ENCODE measurements at regions not wholly inside any gene's neighbourhood (a gene's known extent, or its start where the extent isn't known, plus 50 kb on each side); places are given as distances from the start of the nearest gene placed in this dataset.

GRCh38 chr11:109870297-109870696 lies 222.9 kb upstream of the ZC3H12C start:
- Histone ChIP-seq H2AFZ (ENCODE audit: low read depth, low read length) (no peak overlapping the region), H3K79me2 (ENCODE audit: insufficient read depth, low read length) (no peaks in the 10 kb centered on the region), H3K36me3 (ENCODE audit: insufficient read depth, low read length) (no peaks in the 10 kb centered on the region), H3K4me2 (ENCODE audit: low read length) (no peak overlapping the region), H3K27me3 (ENCODE audit: insufficient read depth, low read length) (no peaks in the 10 kb centered on the region), H3K9ac (ENCODE audit: low read length) (no peak overlapping the region), H4K20me1 (ENCODE audit: insufficient read depth, low read length) (no peaks in the 10 kb centered on the region), H3K4me3 (ENCODE audit: insufficient read depth, low read depth, low read length) (no peak overlapping the region), H3K9me3 (ENCODE audit: insufficient read depth, low read depth, low read length) (no peaks in the 10 kb centered on the region), H3K4me1 (ENCODE audit: insufficient read depth, low read length) (no peaks in the 10 kb centered on the region), H3K27ac (ENCODE audit: low read depth, low read length) (no peak overlapping the region)
- peaks cover under 1% of the 10 kb centered on the region for H3K4me1 Mint-ChIP-seq (ENCODE audit: low read depth, unreplicated experiment)
- H3K9me3 Mint-ChIP-seq (ENCODE audit: unreplicated experiment), result no peaks in the 10 kb centered on the region
- DNase-seq (ENCODE audit: low read depth) (no peak), FAIRE-seq (no peak)
- no peaks in the 10 kb centered on the region for H3K27me3 Mint-ChIP-seq (ENCODE audit: low read depth, unreplicated experiment)
- H3K36me3 Mint-ChIP-seq (ENCODE audit: low read depth, unreplicated experiment), result no peaks in the 10 kb centered on the region
- TF ChIP-seq CTCF (IDR thresholded peaks at IDR 0.05; ENCODE audit: insufficient read depth, low read depth, low read length), result no peak
- no peak for TF ChIP-seq EZH2 (IDR thresholded peaks at IDR 0.05; ENCODE audit: insufficient read depth, low read length)
- no peak overlapping the region for H3K4me3 Mint-ChIP-seq (ENCODE audit: unreplicated experiment)
- no peak overlapping the region for H3K27ac Mint-ChIP-seq (ENCODE audit: unreplicated experiment)

GRCh38 chr11:109877043-109877442 lies 216.1 kb upstream of the ZC3H12C start:
- Histone ChIP-seq H3K4me3 (ENCODE audit: insufficient read depth, low read depth, low read length) (no peak overlapping the region), H3K27ac (ENCODE audit: low read depth, low read length) (no peak overlapping the region), H3K36me3 (ENCODE audit: insufficient read depth, low read length) (no peaks in the 10 kb centered on the region), H4K20me1 (ENCODE audit: insufficient read depth, low read length) (no peaks in the 10 kb centered on the region), H3K9ac (ENCODE audit: low read length) (no peak overlapping the region), H3K9me3 (ENCODE audit: insufficient read depth, low read depth, low read length) (no peaks in the 10 kb centered on the region), H3K79me2 (ENCODE audit: insufficient read depth, low read length) (no peaks in the 10 kb centered on the region), H3K4me2 (ENCODE audit: low read length) (no peak overlapping the region), H3K27me3 (ENCODE audit: insufficient read depth, low read length) (no peaks in the 10 kb centered on the region), H3K4me1 (ENCODE audit: insufficient read depth, low read length) (no peaks in the 10 kb centered on the region), H2AFZ (ENCODE audit: low read depth, low read length) (no peak overlapping the region)
- H3K4me3 Mint-ChIP-seq (ENCODE audit: unreplicated experiment), result no peak overlapping the region
- H3K36me3 Mint-ChIP-seq (ENCODE audit: low read depth, unreplicated experiment), result no peaks in the 10 kb centered on the region
- no peak for FAIRE-seq
- no peaks in the 10 kb centered on the region for H3K9me3 Mint-ChIP-seq (ENCODE audit: unreplicated experiment)
- DNase-seq (ENCODE audit: low read depth), result no peak
- no peaks in the 10 kb centered on the region for H3K27me3 Mint-ChIP-seq (ENCODE audit: low read depth, unreplicated experiment)
- no peak for TF ChIP-seq CTCF (IDR thresholded peaks at IDR 0.05; ENCODE audit: insufficient read depth, low read depth, low read length)
- no peak for TF ChIP-seq EZH2 (IDR thresholded peaks at IDR 0.05; ENCODE audit: insufficient read depth, low read length)
- H3K27ac Mint-ChIP-seq (ENCODE audit: unreplicated experiment), result no peak overlapping the region
- H3K4me1 Mint-ChIP-seq (ENCODE audit: low read depth, unreplicated experiment), result no peaks in the 10 kb centered on the region

GRCh38 chr11:109884501-109884900 lies 208.7 kb upstream of the ZC3H12C start:
- Histone ChIP-seq H3K79me2 (ENCODE audit: insufficient read depth, low read length) (no peaks in the 10 kb centered on the region), H3K9me3 (ENCODE audit: insufficient read depth, low read depth, low read length) (no peaks in the 10 kb centered on the region), H3K4me3 (ENCODE audit: insufficient read depth, low read depth, low read length) (no peak overlapping the region), H3K27me3 (ENCODE audit: insufficient read depth, low read length) (no peaks in the 10 kb centered on the region), H3K9ac (ENCODE audit: low read length) (no peak overlapping the region), H3K27ac (ENCODE audit: low read depth, low read length) (no peak overlapping the region), H2AFZ (ENCODE audit: low read depth, low read length) (no peak overlapping the region), H3K36me3 (ENCODE audit: insufficient read depth, low read length) (no peaks in the 10 kb centered on the region), H4K20me1 (ENCODE audit: insufficient read depth, low read length) (no peaks in the 10 kb centered on the region), H3K4me2 (ENCODE audit: low read length) (no peak overlapping the region), H3K4me1 (ENCODE audit: insufficient read depth, low read length) (no peaks in the 10 kb centered on the region)
- no peak for DNase-seq (ENCODE audit: low read depth)
- peaks cover 4% of the 10 kb centered on the region for H3K9me3 Mint-ChIP-seq (ENCODE audit: unreplicated experiment)
- no peaks in the 10 kb centered on the region for H3K27me3 Mint-ChIP-seq (ENCODE audit: low read depth, unreplicated experiment)
- TF ChIP-seq CTCF (IDR thresholded peaks at IDR 0.05; ENCODE audit: insufficient read depth, low read depth, low read length) (no peak), EZH2 (IDR thresholded peaks at IDR 0.05; ENCODE audit: insufficient read depth, low read length) (no peak)
- no peak for FAIRE-seq
- H3K36me3 Mint-ChIP-seq (ENCODE audit: low read depth, unreplicated experiment), result no peaks in the 10 kb centered on the region
- H3K4me1 Mint-ChIP-seq (ENCODE audit: low read depth, unreplicated experiment), result no peaks in the 10 kb centered on the region
- H3K4me3 Mint-ChIP-seq (ENCODE audit: unreplicated experiment), result no peak overlapping the region
- no peak overlapping the region for H3K27ac Mint-ChIP-seq (ENCODE audit: unreplicated experiment)
